ENCODE measurements at regions not wholly inside any gene's neighbourhood (a gene's known extent, or its start where the extent isn't known, plus 50 kb on each side); places are given as distances from the start of the nearest gene placed in this dataset.
"Not testable (repeated sequence)": the region's sequence is repeated elsewhere in the genome, so short reads cannot be mapped to it uniquely, and the experiment has no call there.

DNA sequence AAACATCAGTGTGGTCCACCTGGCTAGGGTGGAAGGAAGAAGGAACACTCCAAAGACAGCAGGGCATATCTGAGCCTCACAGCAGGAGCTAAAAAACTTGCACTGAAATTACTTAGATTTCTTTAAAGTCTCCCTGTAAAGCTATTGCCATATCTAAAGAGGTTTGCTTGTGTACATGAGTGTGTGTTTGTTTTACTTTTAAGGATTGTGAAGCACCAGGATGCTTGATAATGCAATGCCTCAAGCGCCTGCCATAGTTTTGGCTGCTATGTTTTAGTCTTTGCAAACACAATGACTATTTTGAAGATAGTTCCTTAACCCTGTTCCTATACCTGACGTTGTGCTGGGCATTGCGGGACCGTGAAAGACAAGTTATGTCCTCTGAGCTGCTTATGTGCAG, 65.0 kb downstream of the ID4 start:
- Histone ChIP-seq H3K9me3 (no peaks in the 10 kb centered on the region), H3K4me1 (no peaks in the 10 kb centered on the region), H3K27ac (no peak overlapping the region), H3K4me3 (no peak overlapping the region), H3K27me3 (no peaks in the 10 kb centered on the region), H3K36me3 (no peaks in the 10 kb centered on the region)
- intact Hi-C loops (cut with DNase I; ENCODE audit: low total_unique reads) (no loop called here), in situ Hi-C loops (cut with MboI; ENCODE audit: low pct_ligation_motif_present in 1 of 4, low pct_unique_long_range_greater_than_20kb in 1 of 4, low sequenced_read_pairs in 3 of 4) (no loop called here)
- 87 to 95% methylated on average over 4 of the region's 4 CpGs for whole genome bisulfite sequencing, 2 donors (ENCODE audit: low coverage in 1 of 2)
- no peak for DNase-seq
- no peak for TF ChIP-seq POLR2AphosphoS5 (IDR thresholded peaks at IDR 0.05)
- TF ChIP-seq POLR2A (IDR thresholded peaks at IDR 0.05), result no peak
- TF ChIP-seq, protein P1, sequence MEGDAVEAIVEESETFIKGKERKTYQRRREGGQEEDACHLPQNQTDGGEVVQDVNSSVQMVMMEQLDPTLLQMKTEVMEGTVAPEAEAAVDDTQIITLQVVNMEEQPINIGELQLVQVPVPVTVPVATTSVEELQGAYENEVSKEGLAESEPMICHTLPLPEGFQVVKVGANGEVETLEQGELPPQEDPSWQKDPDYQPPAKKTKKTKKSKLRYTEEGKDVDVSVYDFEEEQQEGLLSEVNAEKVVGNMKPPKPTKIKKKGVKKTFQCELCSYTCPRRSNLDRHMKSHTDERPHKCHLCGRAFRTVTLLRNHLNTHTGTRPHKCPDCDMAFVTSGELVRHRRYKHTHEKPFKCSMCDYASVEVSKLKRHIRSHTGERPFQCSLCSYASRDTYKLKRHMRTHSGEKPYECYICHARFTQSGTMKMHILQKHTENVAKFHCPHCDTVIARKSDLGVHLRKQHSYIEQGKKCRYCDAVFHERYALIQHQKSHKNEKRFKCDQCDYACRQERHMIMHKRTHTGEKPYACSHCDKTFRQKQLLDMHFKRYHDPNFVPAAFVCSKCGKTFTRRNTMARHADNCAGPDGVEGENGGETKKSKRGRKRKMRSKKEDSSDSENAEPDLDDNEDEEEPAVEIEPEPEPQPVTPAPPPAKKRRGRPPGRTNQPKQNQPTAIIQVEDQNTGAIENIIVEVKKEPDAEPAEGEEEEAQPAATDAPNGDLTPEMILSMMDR (IDR thresholded peaks at IDR 0.05), result no peak
- TF ChIP-seq EP300 (IDR thresholded peaks at IDR 0.05; ENCODE audit: low read depth), result no peak

- 72 to 80% methylated on average over 3 to 6 of the region's 6 CpGs for WGBS, 2 donors (ENCODE audit: low coverage in 1 of 2)
- intact Hi-C loops (cut with DNase I; ENCODE audit: low total_unique reads), result not testable (repeated sequence)
These were observed 67.2 kb downstream of the ID4 start for GRCh38 chr6:19904408-19904807.

DNA sequence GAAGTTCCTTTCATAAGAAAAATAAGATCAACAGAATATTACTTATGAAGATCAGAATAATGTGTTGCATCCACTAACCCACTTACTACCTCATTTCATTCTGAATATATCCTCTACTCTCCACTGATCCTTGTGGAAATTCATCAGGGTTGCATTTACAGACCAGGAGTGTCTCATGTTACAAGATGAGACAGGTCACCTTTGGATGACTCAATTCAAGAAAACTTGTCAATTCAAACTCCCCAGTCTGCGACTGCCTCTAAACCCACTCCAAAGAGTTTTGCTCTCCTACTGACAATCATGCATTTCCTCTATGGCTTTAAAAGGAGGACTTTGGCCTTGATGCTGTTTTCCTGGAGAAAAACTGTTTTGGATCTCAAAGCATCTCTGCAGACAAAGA, 68.4 kb downstream of the ID4 start:
- 69 to 100% methylated on average over 1 of the region's 1 CpG for WGBS, 2 donors (ENCODE audit: low coverage in 1 of 2)
- no peaks in the 10 kb centered on the region for H3K36me3 ChIP-seq
- DNase-seq, result no peak
- intact Hi-C loops (cut with DNase I; ENCODE audit: low total_unique reads) (no loop called here), in situ Hi-C loops (cut with MboI; ENCODE audit: low pct_ligation_motif_present in 1 of 4, low pct_unique_long_range_greater_than_20kb in 1 of 4, low sequenced_read_pairs in 3 of 4) (no loop called here)
- TF ChIP-seq POLR2AphosphoS5 (IDR thresholded peaks at IDR 0.05), result no peak
- H3K27me3 ChIP-seq, result no peaks in the 10 kb centered on the region
- H3K9me3 ChIP-seq, result no peaks in the 10 kb centered on the region
- H3K27ac ChIP-seq, result no peak overlapping the region
- no peak overlapping the region for H3K4me3 ChIP-seq
- no peaks in the 10 kb centered on the region for H3K4me1 ChIP-seq

More at GRCh38 chr6:19904408-19904807, 67.2 kb downstream of the ID4 start:
- H3K27ac ChIP-seq; DNase-seq; H3K4me3 ChIP-seq; in situ Hi-C loops (cut with MboI; ENCODE audit: low pct_ligation_motif_present in 1 of 4, low pct_unique_long_range_greater_than_20kb in 1 of 4, low sequenced_read_pairs in 3 of 4); H3K4me1 ChIP-seq; H3K9me3 ChIP-seq; H3K27me3 ChIP-seq; H3K36me3 ChIP-seq: not testable (repeated sequence)

- Histone ChIP-seq H3K9me3 (no peaks in the 10 kb centered on the region), H3K27me3 (no peaks in the 10 kb centered on the region), H3K27ac (no peak overlapping the region), H3K36me3 (no peaks in the 10 kb centered on the region), H3K4me1 (no peaks in the 10 kb centered on the region), H3K4me3 (no peak overlapping the region)
- TF ChIP-seq POLR2AphosphoS5 (IDR thresholded peaks at IDR 0.05) (no peak), POLR2A (IDR thresholded peaks at IDR 0.05) (no peak), EP300 (IDR thresholded peaks at IDR 0.05; ENCODE audit: low read depth) (no peak)
- TF ChIP-seq, protein P1 (IDR thresholded peaks at IDR 0.05), result no peak
- in situ Hi-C loops (cut with MboI; ENCODE audit: low pct_ligation_motif_present in 1 of 4, low pct_unique_long_range_greater_than_20kb in 1 of 4, low sequenced_read_pairs in 3 of 4), result no loop called here
- no peak for DNase-seq
- intact Hi-C loops (cut with DNase I; ENCODE audit: low total_unique reads), result no loop called here
- 80 to 82% methylated on average over 3 of the region's 3 CpGs for WGBS, 2 donors (ENCODE audit: low coverage in 1 of 2)
These were observed 69.0 kb downstream of the ID4 start for GRCh38 chr6:19906171-19906570.

DNA sequence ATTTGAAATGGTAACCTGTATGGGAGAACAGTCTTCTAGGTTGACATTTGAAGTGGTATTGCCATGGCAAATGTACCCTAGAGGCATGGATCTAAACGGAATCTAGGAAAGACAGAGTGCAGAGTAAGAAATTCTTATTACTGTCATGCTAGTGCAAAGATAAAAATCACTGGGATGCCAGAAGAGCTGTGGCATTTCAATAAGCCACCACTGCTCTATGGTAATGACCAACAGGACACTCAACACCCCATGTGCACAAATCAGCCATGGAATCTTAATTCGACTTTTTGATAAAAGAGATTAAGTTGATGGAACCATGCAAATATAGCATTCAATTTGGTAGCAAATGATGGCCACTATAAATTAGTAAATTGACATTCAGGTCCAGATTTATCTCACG, 74.1 kb downstream of the ID4 start:
- TF ChIP-seq, protein P1 (IDR thresholded peaks at IDR 0.05), result no peak
- TF ChIP-seq POLR2A (IDR thresholded peaks at IDR 0.05) (no peak), POLR2AphosphoS5 (IDR thresholded peaks at IDR 0.05) (no peak), EP300 (IDR thresholded peaks at IDR 0.05; ENCODE audit: low read depth) (no peak)
- no peaks in the 10 kb centered on the region for H3K9me3 ChIP-seq
- no peak for DNase-seq
- no peak overlapping the region for H3K27ac ChIP-seq
- H3K4me3 ChIP-seq, result no peak overlapping the region
- no peaks in the 10 kb centered on the region for H3K4me1 ChIP-seq
- no peaks in the 10 kb centered on the region for H3K27me3 ChIP-seq
- 50 to 63% methylated on average over 1 to 3 of the region's 3 CpGs for WGBS, 2 donors (ENCODE audit: low coverage in 1 of 2)
- intact Hi-C loops (cut with DNase I; ENCODE audit: low total_unique reads), result no loop called here
- H3K36me3 ChIP-seq, result no peaks in the 10 kb centered on the region
- in situ Hi-C loops (cut with MboI; ENCODE audit: low pct_ligation_motif_present in 1 of 4, low pct_unique_long_range_greater_than_20kb in 1 of 4, low sequenced_read_pairs in 3 of 4), result no loop called here
